ENCODE measurements at regions not wholly inside any gene's neighbourhood (a gene's known extent, or its start where the extent isn't known, plus 50 kb on each side); places are given as distances from the start of the nearest gene placed in this dataset.

DNA sequence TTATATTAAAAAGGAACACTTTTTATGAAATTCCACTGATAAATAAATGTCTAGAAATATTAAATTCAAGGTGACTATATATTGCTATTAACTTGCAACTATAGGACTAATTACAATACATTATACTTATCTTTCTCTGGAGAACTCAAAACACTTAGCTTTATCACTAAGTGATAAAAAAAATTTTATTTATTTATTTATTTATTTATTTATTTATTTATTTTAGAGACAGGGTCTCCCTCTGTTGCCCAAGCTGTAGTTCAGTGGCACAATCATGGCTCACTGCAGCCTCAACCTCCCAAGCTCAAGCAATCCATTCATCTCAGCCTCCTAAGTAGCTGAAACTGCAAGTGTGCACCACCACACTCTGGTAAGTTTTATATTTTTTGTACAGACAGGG is 451.1 kb downstream of the DSC3 start:
- ATAC-seq (ENCODE audit: poor library complexity), result no peak
- intact Hi-C loops (cut with DNase I), result no loop called here
- DNase-seq, result no peak

- ATAC-seq (ENCODE audit: poor library complexity) (no peak), DNase-seq (no peak)
- intact Hi-C loops (cut with DNase I), result no loop called here
Measured at GRCh38 chr18:30588673-30589164, 453.8 kb downstream of the DSC3 start.

GRCh38 chr18:30583768-30584167 is 458.8 kb downstream of the DSC3 start:
- DNase-seq (no peak), ATAC-seq (ENCODE audit: poor library complexity) (no peak)
- intact Hi-C loops (cut with DNase I), result no loop called here

GRCh38 chr18:30582078-30582477 is 460.5 kb downstream of the DSC3 start:
- DNase-seq (no peak), ATAC-seq (ENCODE audit: poor library complexity) (no peak)
- intact Hi-C loops (cut with DNase I), result no loop called here

- DNase-seq, result no peak
- ATAC-seq (ENCODE audit: poor library complexity), result no peak
- intact Hi-C loops (cut with DNase I), result no loop called here
Measured at GRCh38 chr18:30578707-30579106, 463.8 kb downstream of the DSC3 start.

DNA sequence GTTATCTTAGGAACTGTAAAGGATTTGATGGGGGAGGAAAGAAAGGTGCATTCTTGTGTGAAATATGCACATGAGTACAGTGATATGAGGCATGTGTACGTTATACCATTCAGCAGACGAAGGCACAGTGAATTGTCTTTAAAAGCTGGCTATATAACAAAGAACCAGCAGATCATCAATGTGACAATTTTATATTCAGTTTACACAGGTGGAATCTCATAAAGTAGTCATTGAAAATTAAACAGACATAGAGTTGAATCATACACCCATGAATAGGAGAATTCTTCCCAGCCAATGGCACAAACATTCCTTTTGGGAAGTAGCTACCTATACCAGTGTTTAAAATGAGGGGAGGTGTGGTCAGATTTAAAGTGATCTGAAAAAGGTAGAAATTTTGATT is 470.3 kb downstream of the DSC3 start:
- DNase-seq (no peak), ATAC-seq (ENCODE audit: poor library complexity) (no peak)
- intact Hi-C loops (cut with DNase I), result no loop called here

DNA sequence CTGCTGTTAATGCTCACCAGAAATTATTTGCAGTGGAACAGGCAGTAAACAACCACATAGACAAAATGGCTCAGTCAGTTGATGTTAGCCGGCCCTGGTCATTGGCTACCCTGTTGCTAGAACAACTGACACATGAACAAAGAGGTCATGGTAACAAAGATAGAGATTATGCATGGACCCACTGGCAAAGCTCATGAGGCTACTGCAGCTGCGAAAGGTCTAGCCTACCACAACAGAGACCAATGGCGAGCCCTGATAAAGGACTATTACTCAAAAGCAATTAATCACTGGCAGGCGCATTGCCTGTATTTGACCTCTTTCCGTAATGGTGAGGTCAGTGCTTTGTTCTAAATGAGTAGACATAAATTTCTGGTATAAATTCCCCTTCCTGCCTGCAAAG is 474.2 kb downstream of the DSC3 start:
- DNase-seq (no peak), ATAC-seq (ENCODE audit: poor library complexity) (no peak)
- intact Hi-C loops (cut with DNase I), result no loop called here

DNA sequence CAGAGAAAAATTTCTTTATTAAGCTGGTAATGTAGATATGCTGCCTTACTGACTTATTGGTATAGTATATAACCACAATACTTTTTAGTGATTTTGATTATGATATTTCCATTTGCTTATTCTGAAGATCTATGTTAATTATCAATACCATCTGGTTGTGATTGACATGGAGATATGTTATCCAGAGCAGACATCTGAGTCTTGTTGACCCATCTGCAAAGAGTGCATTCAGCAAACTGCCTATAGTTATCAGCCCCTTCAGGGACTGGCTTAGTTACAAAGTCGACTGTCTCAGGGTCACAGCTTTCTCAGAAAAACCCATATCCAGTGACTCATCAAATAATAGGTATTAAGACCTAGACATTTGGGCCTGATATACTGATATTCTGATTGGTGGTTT is 475.7 kb downstream of the DSC3 start:
- DNase-seq (no peak), ATAC-seq (ENCODE audit: poor library complexity) (no peak)
- intact Hi-C loops (cut with DNase I), result no loop called here

- ATAC-seq (ENCODE audit: poor library complexity), result no peak
- intact Hi-C loops (cut with DNase I), result no loop called here
- DNase-seq, result no peak
Measured at GRCh38 chr18:30562231-30562630, 480.3 kb downstream of the DSC3 start.

DNA sequence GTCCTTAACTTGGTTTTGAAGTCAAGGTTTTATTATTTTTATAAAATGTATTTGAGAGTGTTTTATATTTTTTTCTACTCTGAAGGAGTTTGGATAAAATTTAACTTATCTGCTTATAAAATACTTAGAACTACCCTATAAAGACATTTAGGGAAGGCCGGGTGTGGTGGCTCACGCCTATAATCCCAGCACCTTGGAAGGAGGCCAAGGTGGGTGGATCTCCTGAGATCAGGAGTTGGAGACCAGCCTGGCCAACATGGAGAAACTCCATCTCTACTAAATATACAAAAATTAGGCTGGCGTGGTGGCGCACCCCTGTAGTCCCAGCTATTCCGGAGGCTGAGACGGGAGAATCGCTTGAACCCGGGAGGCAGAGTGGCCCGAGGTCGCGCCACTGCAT is 486.4 kb downstream of the DSC3 start:
- intact Hi-C loops (cut with DNase I), result no loop called here
- DNase-seq (no peak), ATAC-seq (ENCODE audit: poor library complexity) (no peak)

- ATAC-seq (ENCODE audit: poor library complexity) (no peak), DNase-seq (no peak)
- intact Hi-C loops (cut with DNase I), result no loop called here
Measured at GRCh38 chr18:30545393-30545792, 497.1 kb downstream of the DSC3 start.

GRCh38 chr18:30544141-30544540 is 498.4 kb downstream of the DSC3 start:
- intact Hi-C loops (cut with DNase I), result no loop called here
- no peak for ATAC-seq (ENCODE audit: poor library complexity)

GRCh38 chr18:30533716-30534115 is 508.8 kb downstream of the DSC3 start:
- intact Hi-C loops (cut with DNase I), result no loop called here
- no peak for ATAC-seq (ENCODE audit: poor library complexity)

More at GRCh38 chr18:30544141-30544540, 498.4 kb downstream of the DSC3 start:
- no peak for DNase-seq

GRCh38 chr18:30527917-30528316 is 514.6 kb downstream of the DSC3 start:
- ATAC-seq (ENCODE audit: poor library complexity) (no peak), DNase-seq (no peak)
- intact Hi-C loops (cut with DNase I), result no loop called here

More at GRCh38 chr18:30533716-30534115, 508.8 kb downstream of the DSC3 start:
- DNase-seq, result no peak

- ATAC-seq (ENCODE audit: poor library complexity), result no peak
- no peak for DNase-seq
- intact Hi-C loops (cut with DNase I), result no loop called here
Measured at GRCh38 chr18:30527226-30527625, 515.3 kb downstream of the DSC3 start.

GRCh38 chr18:30522288-30522929 is 520.1 kb downstream of the DSC3 start:
- DNase-seq (no peak), ATAC-seq (ENCODE audit: poor library complexity) (no peak)
- intact Hi-C loops (cut with DNase I), result no loop called here

GRCh38 chr18:30514059-30514458 is 528.5 kb downstream of the DSC3 start:
- DNase-seq (no peak), ATAC-seq (ENCODE audit: poor library complexity) (no peak)
- intact Hi-C loops (cut with DNase I), result no loop called here

GRCh38 chr18:30512872-30513271 is 529.7 kb downstream of the DSC3 start:
- ATAC-seq (ENCODE audit: poor library complexity) (no peak), DNase-seq (no peak)
- intact Hi-C loops (cut with DNase I), result no loop called here

DNA sequence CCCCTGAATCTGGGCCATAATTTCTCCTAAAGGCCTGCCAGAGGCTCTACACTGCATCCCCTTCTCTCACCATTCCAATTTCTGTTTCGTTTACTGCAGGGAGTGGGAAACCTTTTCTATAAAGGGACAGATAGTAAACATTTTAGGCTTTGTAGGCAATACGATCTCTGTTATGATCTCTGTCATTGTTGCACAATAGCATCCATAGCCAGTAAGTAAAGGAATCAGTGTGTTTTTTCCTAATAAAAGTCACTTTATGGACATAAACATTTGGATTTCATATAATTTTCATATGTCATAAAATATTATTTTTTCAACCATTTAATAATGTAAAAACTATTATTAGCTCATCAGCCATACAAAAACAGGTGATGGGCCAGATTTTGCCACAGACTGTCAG is 531.7 kb downstream of the DSC3 start:
- intact Hi-C loops (cut with DNase I), result no loop called here
- no peak for ATAC-seq (ENCODE audit: poor library complexity)

GRCh38 chr18:30501594-30501993 is 540.9 kb downstream of the DSC3 start:
- ATAC-seq (ENCODE audit: poor library complexity) (no peak), DNase-seq (no peak)
- intact Hi-C loops (cut with DNase I), result no loop called here

More for the DNA sequence above, 531.7 kb downstream of the DSC3 start:
- no peak for DNase-seq

All from Right ventricle myocardium superior (tissue), 1 donor.